ENCODE measurements at regions not wholly inside any gene's neighbourhood (a gene's known extent, or its start where the extent isn't known, plus 50 kb on each side); places are given as distances from the start of the nearest gene placed in this dataset.

- TF ChIP-seq CTCF (conservative IDR thresholded peaks at IDR 0.05) (no peak), ZFX (IDR thresholded peaks at IDR 0.05) (no peak)
Observed at GRCh38 chr11:44512818-44513217, 52.6 kb upstream of the CD82 start.

All from C4-2B (cell line).